GM19438 (cell line): ENCODE measurements at regions not wholly inside any gene's neighbourhood (a gene's known extent, or its start where the extent isn't known, plus 50 kb on each side); places are given as distances from the start of the nearest gene placed in this dataset.
"Not testable (repeated sequence)": the region's sequence is repeated elsewhere in the genome, so short reads cannot be mapped to it uniquely, and the experiment has no call there.

ENCODE experiments used
- ATAC-seq: cut with Tn5 transposase; IDR thresholded peaks from one replicate; pipeline ENCODE4 v1.9.1; 2021; ENCODE audit warnings: low read depth; ENCODE audit not compliant: unreplicated experiment

GRCh38 chr16:13448346-13448745 lies 471.6 kb upstream of the ERCC4 start:
- ATAC-seq, result no peak

GRCh38 chr16:13453325-13453724 lies 466.6 kb upstream of the ERCC4 start:
- ATAC-seq, result no peak

GRCh38 chr16:13453938-13454553 lies 465.9 kb upstream of the ERCC4 start:
- ATAC-seq, result no peak

GRCh38 chr16:13463619-13464018 lies 456.3 kb upstream of the ERCC4 start:
- ATAC-seq, result no peak

- ATAC-seq, result no peak
These were observed 448.9 kb upstream of the ERCC4 start for GRCh38 chr16:13471036-13471435.

- ATAC-seq, result no peak
These were observed 441.0 kb upstream of the ERCC4 start for GRCh38 chr16:13478991-13479390.

GRCh38 chr16:13479549-13479948 lies 440.4 kb upstream of the ERCC4 start:
- no peak for ATAC-seq

- ATAC-seq, result no peak
These were observed 439.2 kb upstream of the ERCC4 start for GRCh38 chr16:13480801-13481200.

- no peak for ATAC-seq
These were observed 436.8 kb upstream of the ERCC4 start for GRCh38 chr16:13483121-13483520.

- ATAC-seq, result not testable (repeated sequence)
These were observed 430.5 kb upstream of the ERCC4 start for GRCh38 chr16:13489416-13489815.

- no peak for ATAC-seq
These were observed 427.9 kb upstream of the ERCC4 start for GRCh38 chr16:13492046-13492445.

GRCh38 chr16:13503960-13504635 lies 415.9 kb upstream of the ERCC4 start:
- ATAC-seq, result no peak

GRCh38 chr16:13507530-13507929 lies 412.4 kb upstream of the ERCC4 start:
- no peak for ATAC-seq

- ATAC-seq, result no peak
These were observed 409.4 kb upstream of the ERCC4 start for GRCh38 chr16:13510425-13511151.

- no peak for ATAC-seq
These were observed 402.1 kb upstream of the ERCC4 start for GRCh38 chr16:13517841-13518240.

- ATAC-seq, result no peak
These were observed 400.1 kb upstream of the ERCC4 start for GRCh38 chr16:13519871-13520270.

GRCh38 chr16:13521356-13521755 lies 398.6 kb upstream of the ERCC4 start:
- ATAC-seq, result no peak

GRCh38 chr16:13527332-13527731 lies 392.6 kb upstream of the ERCC4 start:
- ATAC-seq, result no peak

GRCh38 chr16:13528691-13529090 lies 391.3 kb upstream of the ERCC4 start:
- ATAC-seq, result no peak

- ATAC-seq, result no peak
These were observed 390.6 kb upstream of the ERCC4 start for GRCh38 chr16:13529193-13529982.

- no peak for ATAC-seq
These were observed 379.2 kb upstream of the ERCC4 start for GRCh38 chr16:13540771-13541170.
